Mesodermal cell (in vitro differentiated cells): ENCODE measurements at regions not wholly inside any gene's neighbourhood (a gene's known extent, or its start where the extent isn't known, plus 50 kb on each side); places are given as distances from the start of the nearest gene placed in this dataset.

Experiments
- H3K27ac ChIP-seq: 2 replicates; pipeline ENCODE4 v1.7.0; 2013; ENCODE audit warnings: mild to moderate bottlenecking, low read depth, low read length, moderate library complexity; ENCODE audit not compliant: severe bottlenecking
- H3K36me3 ChIP-seq: 2 replicates; pipeline ENCODE4 v1.7.1; 2013; ENCODE audit warnings: mild to moderate bottlenecking, low read length, moderate library complexity; ENCODE audit not compliant: control insufficient read depth, insufficient read depth
- H3K4me1 ChIP-seq: one replicate; pipeline ENCODE4 v1.7.1; 2013; ENCODE audit warnings: mild to moderate bottlenecking, low read length; ENCODE audit not compliant: insufficient read depth, control insufficient read depth, poor library complexity, severe bottlenecking
- H3K4me3 ChIP-seq: 2 replicates; pipeline ENCODE4 v1.7.0; 2013; ENCODE audit warnings: low read length, control low read depth, mild to moderate bottlenecking; ENCODE audit not compliant: insufficient read depth, poor library complexity, severe bottlenecking; ENCODE audit errors: extremely low read depth
- H3K9me3 ChIP-seq: 2 replicates; pipeline ENCODE4 v1.7.1; 2013; ENCODE audit warnings: mild to moderate bottlenecking, low read length, moderate library complexity; ENCODE audit not compliant: control insufficient read depth
- WGBS, 2 experiments: methylation state at CpG; one replicate each; pipeline ENCODE4 v1.1.5; 2013; ENCODE audit warnings: missing lambda C conversion rate in 2 of 2; ENCODE audit not compliant: insufficient coverage in 2 of 2; 5-methylcytosine and 5-hydroxymethylcytosine counted together

- Histone ChIP-seq H3K4me1 (no peaks in the 10 kb centered on the region), H3K4me3 (no peak overlapping the region), H3K27ac (no peak overlapping the region), H3K9me3 (no peaks in the 10 kb centered on the region), H3K36me3 (no peaks in the 10 kb centered on the region)
- 93% methylated on average over 2 of the region's 2 CpGs; no CpG with 5 or more reads in 1 of the 2 experiments for WGBS, 2 experiments
These were observed 753.6 kb upstream of the GCFC2 start for GRCh38 chr2:76464310-76464709.

GRCh38 chr2:76461431-76461830 is 750.7 kb upstream of the GCFC2 start:
- WGBS, 2 experiments, result 90 to 100% methylated on average over 2 of the region's 4 CpGs
- no peaks in the 10 kb centered on the region for H3K9me3 ChIP-seq
- H3K27ac ChIP-seq, result no peak overlapping the region

GRCh38 chr2:76455910-76456309 is 745.2 kb upstream of the GCFC2 start:
- Histone ChIP-seq H3K4me1 (no peaks in the 10 kb centered on the region), H3K36me3 (no peaks in the 10 kb centered on the region), H3K27ac (no peak overlapping the region), H3K4me3 (no peak overlapping the region), H3K9me3 (no peaks in the 10 kb centered on the region)
- no CpG with 5 or more reads among the region's 2 CpGs for WGBS, 2 experiments

More at GRCh38 chr2:76461431-76461830, 750.7 kb upstream of the GCFC2 start:
- H3K36me3 ChIP-seq, result no peaks in the 10 kb centered on the region
- no peak overlapping the region for H3K4me3 ChIP-seq
- H3K4me1 ChIP-seq, result no peaks in the 10 kb centered on the region

GRCh38 chr2:76450024-76450475 is 739.3 kb upstream of the GCFC2 start:
- H3K4me3 ChIP-seq, result no peak overlapping the region
- WGBS, 2 experiments, result no CpG with 5 or more reads among the region's 1 CpG
- H3K36me3 ChIP-seq, result no peaks in the 10 kb centered on the region
- no peaks in the 10 kb centered on the region for H3K4me1 ChIP-seq
- H3K9me3 ChIP-seq, result no peaks in the 10 kb centered on the region
- H3K27ac ChIP-seq, result no peak overlapping the region

GRCh38 chr2:76448956-76449355 is 738.2 kb upstream of the GCFC2 start:
- Histone ChIP-seq H3K27ac (no peak overlapping the region), H3K4me3 (no peak overlapping the region), H3K4me1 (no peaks in the 10 kb centered on the region), H3K36me3 (no peaks in the 10 kb centered on the region), H3K9me3 (no peaks in the 10 kb centered on the region)
- 100% methylated on average over 1 of the region's 1 CpG; no CpG with 5 or more reads in 1 of the 2 experiments for WGBS, 2 experiments

GRCh38 chr2:76447294-76447693 is 736.6 kb upstream of the GCFC2 start:
- Histone ChIP-seq H3K27ac (no peak overlapping the region), H3K4me1 (no peaks in the 10 kb centered on the region), H3K36me3 (no peaks in the 10 kb centered on the region), H3K9me3 (no peaks in the 10 kb centered on the region), H3K4me3 (no peak overlapping the region)
- 83 to 100% methylated on average over 3 of the region's 3 CpGs for WGBS, 2 experiments

- H3K27ac ChIP-seq, result no peak overlapping the region
- no peaks in the 10 kb centered on the region for H3K36me3 ChIP-seq
- no peaks in the 10 kb centered on the region for H3K9me3 ChIP-seq
- H3K4me1 ChIP-seq, result no peaks in the 10 kb centered on the region
- H3K4me3 ChIP-seq, result no peak overlapping the region
These were observed 736.2 kb upstream of the GCFC2 start for GRCh38 chr2:76446872-76447271.

- no CpG with 5 or more reads among the region's 3 CpGs for WGBS, 2 experiments
- Histone ChIP-seq H3K36me3 (no peaks in the 10 kb centered on the region), H3K27ac (no peak overlapping the region), H3K9me3 (no peaks in the 10 kb centered on the region), H3K4me1 (no peaks in the 10 kb centered on the region), H3K4me3 (no peak overlapping the region)
These were observed 735.2 kb upstream of the GCFC2 start for GRCh38 chr2:76445880-76446279.

- H3K4me1 ChIP-seq, result no peaks in the 10 kb centered on the region
- 90 to 94% methylated on average over 2 of the region's 3 CpGs for WGBS, 2 experiments
- no peak overlapping the region for H3K4me3 ChIP-seq
- no peak overlapping the region for H3K27ac ChIP-seq
- no peaks in the 10 kb centered on the region for H3K9me3 ChIP-seq
- H3K36me3 ChIP-seq, result no peaks in the 10 kb centered on the region
These were observed 734.0 kb upstream of the GCFC2 start for GRCh38 chr2:76444732-76445131.

- Histone ChIP-seq H3K36me3 (no peaks in the 10 kb centered on the region), H3K4me1 (no peaks in the 10 kb centered on the region), H3K4me3 (no peak overlapping the region), H3K9me3 (no peaks in the 10 kb centered on the region), H3K27ac (no peak overlapping the region)
- 92 to 100% methylated on average over 3 of the region's 3 CpGs for WGBS, 2 experiments
These were observed 726.8 kb upstream of the GCFC2 start for GRCh38 chr2:76437564-76437963.

GRCh38 chr2:76429374-76429773 is 718.7 kb upstream of the GCFC2 start:
- H3K4me1 ChIP-seq, result no peaks in the 10 kb centered on the region
- WGBS, 2 experiments, result no CpG with 5 or more reads among the region's 2 CpGs
- no peak overlapping the region for H3K27ac ChIP-seq
- H3K4me3 ChIP-seq, result no peak overlapping the region
- no peaks in the 10 kb centered on the region for H3K9me3 ChIP-seq
- H3K36me3 ChIP-seq, result no peaks in the 10 kb centered on the region

GRCh38 chr2:76427452-76427851 is 716.7 kb upstream of the GCFC2 start:
- no peak overlapping the region for H3K27ac ChIP-seq
- no peak overlapping the region for H3K4me3 ChIP-seq
- no peaks in the 10 kb centered on the region for H3K36me3 ChIP-seq
- no peaks in the 10 kb centered on the region for H3K4me1 ChIP-seq
- no peaks in the 10 kb centered on the region for H3K9me3 ChIP-seq
